ENCODE measurements at regions not wholly inside any gene's neighbourhood (a gene's known extent, or its start where the extent isn't known, plus 50 kb on each side); places are given as distances from the start of the nearest gene placed in this dataset.

DNA sequence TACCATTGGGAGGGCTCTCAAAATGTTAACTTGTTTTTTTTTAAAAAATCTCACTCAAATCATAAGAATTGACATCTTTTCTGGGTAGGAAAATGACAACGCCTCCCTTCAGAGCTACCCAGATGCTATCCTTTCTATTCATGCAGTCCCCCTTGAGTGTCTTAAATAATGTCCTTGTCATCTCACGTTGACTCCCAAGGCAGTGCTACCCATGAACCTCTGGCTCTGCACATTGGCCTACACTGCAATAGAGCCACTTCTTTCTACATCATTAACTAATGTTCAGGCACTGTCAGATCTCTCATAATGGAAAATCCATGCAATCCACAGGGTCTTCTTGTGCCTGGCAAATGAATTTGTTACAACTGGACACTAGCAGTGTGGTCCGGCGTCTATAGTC lies 569.8 kb upstream of the ZFHX3 start:
- TF ChIP-seq, protein P1, sequence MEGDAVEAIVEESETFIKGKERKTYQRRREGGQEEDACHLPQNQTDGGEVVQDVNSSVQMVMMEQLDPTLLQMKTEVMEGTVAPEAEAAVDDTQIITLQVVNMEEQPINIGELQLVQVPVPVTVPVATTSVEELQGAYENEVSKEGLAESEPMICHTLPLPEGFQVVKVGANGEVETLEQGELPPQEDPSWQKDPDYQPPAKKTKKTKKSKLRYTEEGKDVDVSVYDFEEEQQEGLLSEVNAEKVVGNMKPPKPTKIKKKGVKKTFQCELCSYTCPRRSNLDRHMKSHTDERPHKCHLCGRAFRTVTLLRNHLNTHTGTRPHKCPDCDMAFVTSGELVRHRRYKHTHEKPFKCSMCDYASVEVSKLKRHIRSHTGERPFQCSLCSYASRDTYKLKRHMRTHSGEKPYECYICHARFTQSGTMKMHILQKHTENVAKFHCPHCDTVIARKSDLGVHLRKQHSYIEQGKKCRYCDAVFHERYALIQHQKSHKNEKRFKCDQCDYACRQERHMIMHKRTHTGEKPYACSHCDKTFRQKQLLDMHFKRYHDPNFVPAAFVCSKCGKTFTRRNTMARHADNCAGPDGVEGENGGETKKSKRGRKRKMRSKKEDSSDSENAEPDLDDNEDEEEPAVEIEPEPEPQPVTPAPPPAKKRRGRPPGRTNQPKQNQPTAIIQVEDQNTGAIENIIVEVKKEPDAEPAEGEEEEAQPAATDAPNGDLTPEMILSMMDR (conservative IDR thresholded peaks at IDR 0.05 in 1 of 2, IDR thresholded peaks at IDR 0.05 in 1 of 2; ENCODE audit: low read depth in 1 of 2, low read length in 2 of 2), result no peak
- TF ChIP-seq EZH2 (IDR thresholded peaks at IDR 0.05; ENCODE audit: low read length, missing control alignments), result no peak

All from fibroblast of lung (primary cell).